B cell (primary cell): ENCODE measurements at regions not wholly inside any gene's neighbourhood (a gene's known extent, or its start where the extent isn't known, plus 50 kb on each side); places are given as distances from the start of the nearest gene placed in this dataset.

Source experiments
- ATAC-seq: fragments of 200-7000 bp; cut with Tn5 transposase; one replicate; pipeline ENCODE4 v1.10.0; 2021; ENCODE audit warnings: low read depth, mild to moderate bottlenecking, moderate number of reproducible peaks, moderate library complexity
- CTCF ChIA-PET: fragments of 350-600 bp; sonication (Branson Sonifier 250); formaldehyde crosslinking; loops from one replicate; lab custom pipeline; 2021; ENCODE audit warnings: antibody characterized with exemption, inconsistent platforms; lab: Charles Lee
- POLR2A ChIA-PET: fragments of 350-600 bp; sonication (Branson Sonifier 250); formaldehyde crosslinking; loops from one replicate; lab custom pipeline; 2021; ENCODE audit warnings: antibody characterized with exemption; lab: Charles Lee
- DNase-seq: peaks from one replicate; pipeline ENCODE4 v3.0.0; 2013
- H2AFZ ChIP-seq: 2 replicates; pipeline ENCODE4 v1.6.1; 2012; ENCODE audit warnings: mild to moderate bottlenecking, low read depth, low read length; ENCODE audit not compliant: insufficient read depth, poor library complexity, severe bottlenecking
- H3K27ac ChIP-seq, 2 donors: 1 replicate in 1 of 2; 2 replicates in 1 of 2; pipeline ENCODE4 v1.5.1; 2012 to 2013; ENCODE audit warnings: low read length in 2 of 2, mild to moderate bottlenecking in 2 of 2, moderate library complexity in 1 of 2
- H3K27me3 ChIP-seq, 4 experiments: fragments of 200-600 bp in 1 of 4; sonication (generic) in 1 of 4; replicated peaks in 1 of 4; 1 replicate in 2 of 4; 2 replicates in 2 of 4; pipeline versions ENCODE4 v1.6.1 to v1.7.0; 2013 to 2016; ENCODE audit warnings: low read length in 3 of 4, mild to moderate bottlenecking in 2 of 4, mixed read lengths in 1 of 4, moderate library complexity in 1 of 4; ENCODE audit not compliant: insufficient read depth in 4 of 4, control insufficient read depth in 3 of 4; ENCODE audit errors: control extremely low read depth in 1 of 4
- H3K36me3 ChIP-seq, 2 experiments: replicated peaks in 1 of 2; 1 replicate in 1 of 2; 2 replicates in 1 of 2; pipeline versions ENCODE4 v1.6.1 to v1.7.1; 2013; ENCODE audit warnings: low read length in 1 of 2; ENCODE audit not compliant: insufficient read depth in 2 of 2, control insufficient read depth in 1 of 2; ENCODE audit errors: control extremely low read depth in 1 of 2, extremely low read depth in 1 of 2
- H3K4me1 ChIP-seq, 2 donors: fragments of 200-600 bp in 1 of 2; sonication (generic) in 1 of 2; 1 replicate in 1 of 2; 2 replicates in 1 of 2; pipeline versions ENCODE4 v1.5.1 to v1.6.1; 2013 to 2017; ENCODE audit warnings: low read length in 2 of 2; ENCODE audit not compliant: control insufficient read depth in 2 of 2, insufficient read depth in 2 of 2
- H3K4me2 ChIP-seq: replicated peaks from 2 replicates; pipeline ENCODE3; 2012; ENCODE audit warnings: mild to moderate bottlenecking, low read depth, low read length; ENCODE audit not compliant: poor library complexity, severe bottlenecking
- H3K4me3 ChIP-seq, 5 experiments: fragments of 200-600 bp in 1 of 5; sonication (generic) in 1 of 5; 1 replicate in 3 of 5; 2 replicates in 2 of 5; pipeline versions ENCODE4 v1.5.1 to v1.7.0; 2011 to 2016; ENCODE audit warnings: low read length in 4 of 5, mild to moderate bottlenecking in 4 of 5, low read depth in 2 of 5, control low read depth in 1 of 5, moderate library complexity in 1 of 5; ENCODE audit not compliant: insufficient read depth in 1 of 5; ENCODE audit errors: control extremely low read depth in 1 of 5, extremely low read depth in 1 of 5
- H3K79me2 ChIP-seq: fragments of 200-600 bp; sonication (generic); one replicate; pipeline ENCODE4 v1.6.0; 2016; ENCODE audit warnings: low read length; ENCODE audit not compliant: control insufficient read depth, insufficient read depth
- H3K9ac ChIP-seq: fragments of 200-600 bp; sonication (generic); 2 replicates; pipeline ENCODE4 v1.6.1; 2017; ENCODE audit warnings: mild to moderate bottlenecking, low read length, moderate library complexity
- H3K9me3 ChIP-seq, 3 donors: one replicate each; pipeline versions ENCODE4 v1.6.1 to v1.7.1; 2013; ENCODE audit warnings: low read length in 2 of 3; ENCODE audit not compliant: control insufficient read depth in 2 of 3, insufficient read depth in 1 of 3; ENCODE audit errors: control extremely low read depth in 1 of 3
- H4K20me1 ChIP-seq: 2 replicates; pipeline ENCODE4 v1.6.0; 2012; ENCODE audit warnings: mild to moderate bottlenecking, low read length; ENCODE audit not compliant: insufficient read depth, control insufficient read depth, poor library complexity, severe bottlenecking
- H3K27ac Mint-ChIP-seq: one replicate; pipeline ENCODE4 v1.8.0; 2021; ENCODE audit warnings: mixed read lengths
- H3K27me3 Mint-ChIP-seq: one replicate; pipeline ENCODE4 v1.8.0; 2021; ENCODE audit warnings: mixed read lengths
- H3K4me1 Mint-ChIP-seq: one replicate; pipeline ENCODE4 v1.8.0; 2021; ENCODE audit warnings: mixed read lengths
- H3K4me3 Mint-ChIP-seq: one replicate; pipeline ENCODE4 v1.8.0; 2021; ENCODE audit warnings: mixed read lengths
- H3K9me3 Mint-ChIP-seq: one replicate; pipeline ENCODE4 v1.8.0; 2022; ENCODE audit warnings: mixed read lengths; ENCODE audit not compliant: insufficient read depth
- EZH2 ChIP-seq: IDR thresholded peaks from 2 replicates; pipeline ENCODE4 v1.6.1; 2012; ENCODE audit warnings: borderline replicate concordance, low read depth, mild to moderate bottlenecking, moderate library complexity, low read length; ENCODE audit not compliant: insufficient read depth, poor library complexity, severe bottlenecking
- WGBS: methylation state at CpG from one replicate; pipeline ENCODE4 v1.1.5; 2013; ENCODE audit warnings: missing lambda C conversion rate; ENCODE audit not compliant: insufficient coverage; 5-methylcytosine and 5-hydroxymethylcytosine counted together
- intact Hi-C: fragments of 100-400 bp; cut with micrococcal nuclease; formaldehyde crosslinking; loops from one replicate; pipeline ENCODE4 v1.10.0; 2022
- TF ChIP-seq, protein P1 (sequence below): fragments of 200-600 bp; IDR thresholded peaks from one replicate; pipeline ENCODE4 v1.8.0; 2022; ENCODE audit warnings: antibody characterized with exemption, mild to moderate bottlenecking

GRCh38 chr18:10317864-10318690 lies 136.4 kb upstream of the APCDD1 start:
- ChIA-PET CTCF (interaction anchor here (0.6 kb wide), 1 partner anchor 163 kb away, joined by 3 read pairs; no protein-coding TSS in a partner anchor), POLR2A (no interaction called here)
- H3K9me3 Mint-ChIP-seq = no peaks in the 10 kb centered on the region
- no peak for DNase-seq
- Histone ChIP-seq H3K27ac (no peak overlapping the region), H3K9me3 (no peaks in the 10 kb centered on the region), H3K27me3 (no peaks in the 10 kb centered on the region), H3K79me2 (no peaks in the 10 kb centered on the region), H3K36me3 (no peaks in the 10 kb centered on the region), H3K4me2 (no peak overlapping the region), H4K20me1 (no peaks in the 10 kb centered on the region), H3K9ac (no peak overlapping the region), H2AFZ (no peak overlapping the region), H3K4me3 (no peak overlapping the region), H3K4me1 (peaks cover 27 to 28% of the 10 kb centered on the region in 2 donors)
- H3K4me1 Mint-ChIP-seq = peaks cover 50% of the 10 kb centered on the region
- H3K27me3 Mint-ChIP-seq = no peaks in the 10 kb centered on the region
- no peak for ATAC-seq
- H3K4me3 Mint-ChIP-seq = no peak overlapping the region
- intact Hi-C loops = loop anchor here (5.0 kb wide), 1 partner anchor 174 kb away; no protein-coding TSS in a partner anchor
- WGBS = 98% methylated on average over 4 of the region's 6 CpGs
- H3K27ac Mint-ChIP-seq = no peak overlapping the region
- TF ChIP-seq, protein P1, sequence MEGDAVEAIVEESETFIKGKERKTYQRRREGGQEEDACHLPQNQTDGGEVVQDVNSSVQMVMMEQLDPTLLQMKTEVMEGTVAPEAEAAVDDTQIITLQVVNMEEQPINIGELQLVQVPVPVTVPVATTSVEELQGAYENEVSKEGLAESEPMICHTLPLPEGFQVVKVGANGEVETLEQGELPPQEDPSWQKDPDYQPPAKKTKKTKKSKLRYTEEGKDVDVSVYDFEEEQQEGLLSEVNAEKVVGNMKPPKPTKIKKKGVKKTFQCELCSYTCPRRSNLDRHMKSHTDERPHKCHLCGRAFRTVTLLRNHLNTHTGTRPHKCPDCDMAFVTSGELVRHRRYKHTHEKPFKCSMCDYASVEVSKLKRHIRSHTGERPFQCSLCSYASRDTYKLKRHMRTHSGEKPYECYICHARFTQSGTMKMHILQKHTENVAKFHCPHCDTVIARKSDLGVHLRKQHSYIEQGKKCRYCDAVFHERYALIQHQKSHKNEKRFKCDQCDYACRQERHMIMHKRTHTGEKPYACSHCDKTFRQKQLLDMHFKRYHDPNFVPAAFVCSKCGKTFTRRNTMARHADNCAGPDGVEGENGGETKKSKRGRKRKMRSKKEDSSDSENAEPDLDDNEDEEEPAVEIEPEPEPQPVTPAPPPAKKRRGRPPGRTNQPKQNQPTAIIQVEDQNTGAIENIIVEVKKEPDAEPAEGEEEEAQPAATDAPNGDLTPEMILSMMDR = no peak
- no peak for TF ChIP-seq EZH2

DNA sequence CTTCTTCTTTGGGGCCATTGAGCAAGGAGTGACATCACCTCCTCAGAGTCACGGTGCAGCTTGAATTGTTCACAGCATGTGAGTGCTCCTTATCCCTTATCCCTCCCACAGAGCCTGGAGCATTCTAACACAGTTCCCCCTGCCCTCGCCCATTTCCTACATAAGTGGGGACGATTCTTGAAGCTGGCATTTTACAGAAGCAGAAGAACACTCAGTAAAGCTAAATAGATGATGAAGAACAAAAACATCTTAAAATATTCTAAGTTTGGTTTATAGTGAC lies 135.8 kb upstream of the APCDD1 start:
- Histone ChIP-seq H3K79me2 (no peaks in the 10 kb centered on the region), H3K4me3 (no peak overlapping the region), H3K27me3 (no peaks in the 10 kb centered on the region), H3K36me3 (no peaks in the 10 kb centered on the region), H3K9me3 (no peaks in the 10 kb centered on the region), H3K4me1 (peaks cover 27 to 28% of the 10 kb centered on the region in 2 donors), H4K20me1 (no peaks in the 10 kb centered on the region), H3K4me2 (no peak overlapping the region), H3K9ac (no peak overlapping the region), H3K27ac (no peak overlapping the region), H2AFZ (no peak overlapping the region)
- H3K4me3 Mint-ChIP-seq = no peak overlapping the region
- ChIA-PET POLR2A (no interaction called here), CTCF (interaction anchor here (0.6 kb wide), 1 partner anchor 162 kb away, joined by 3 read pairs; no protein-coding TSS in a partner anchor)
- DNase-seq (no peak), ATAC-seq (no peak)
- WGBS = 100% methylated on average over 1 of the region's 3 CpGs
- peaks cover 50% of the 10 kb centered on the region for H3K4me1 Mint-ChIP-seq
- intact Hi-C loops = loop anchor here (5.0 kb wide), 1 partner anchor 174 kb away; no protein-coding TSS in a partner anchor
- no peaks in the 10 kb centered on the region for H3K27me3 Mint-ChIP-seq
- H3K9me3 Mint-ChIP-seq = no peaks in the 10 kb centered on the region
- H3K27ac Mint-ChIP-seq = no peak overlapping the region
- TF ChIP-seq, protein P1 = no peak
- no peak for TF ChIP-seq EZH2
